HG03175 (cell line): ENCODE measurements at regions not wholly inside any gene's neighbourhood (a gene's known extent, or its start where the extent isn't known, plus 50 kb on each side); places are given as distances from the start of the nearest gene placed in this dataset.

Source experiments
- ATAC-seq: cut with Tn5 transposase; IDR thresholded peaks from one replicate; pipeline ENCODE4 v1.9.1; 2021; ENCODE audit warnings: mild to moderate bottlenecking, moderate library complexity; ENCODE audit not compliant: unreplicated experiment

GRCh38 chr12:118467641-118468305 is 91.4 kb downstream of the SUDS3 start:
- ATAC-seq = no peak

DNA sequence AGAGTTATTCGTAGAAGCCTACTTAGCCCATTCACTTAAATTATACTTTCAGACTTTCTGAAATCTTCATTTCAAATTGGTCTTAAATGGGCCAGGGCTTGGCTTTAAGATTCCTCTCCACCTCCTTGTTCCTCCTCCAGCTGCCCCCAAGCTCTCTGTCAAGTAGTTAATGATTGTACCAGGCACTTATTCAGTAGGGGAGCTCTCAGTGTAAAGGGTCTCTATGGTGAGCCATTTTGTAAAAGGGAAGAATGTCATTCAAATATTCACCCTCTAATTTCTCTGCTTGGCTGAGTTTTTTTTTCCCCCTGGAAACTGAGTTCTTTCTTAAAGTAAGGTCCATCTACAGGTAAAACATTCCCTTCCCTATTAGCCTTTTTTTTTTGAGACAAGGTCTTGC is 96.6 kb downstream of the SUDS3 start:
- no peak for ATAC-seq

- ATAC-seq = no peak
Observed at GRCh38 chr12:118480235-118480634, 103.9 kb downstream of the SUDS3 start.

DNA sequence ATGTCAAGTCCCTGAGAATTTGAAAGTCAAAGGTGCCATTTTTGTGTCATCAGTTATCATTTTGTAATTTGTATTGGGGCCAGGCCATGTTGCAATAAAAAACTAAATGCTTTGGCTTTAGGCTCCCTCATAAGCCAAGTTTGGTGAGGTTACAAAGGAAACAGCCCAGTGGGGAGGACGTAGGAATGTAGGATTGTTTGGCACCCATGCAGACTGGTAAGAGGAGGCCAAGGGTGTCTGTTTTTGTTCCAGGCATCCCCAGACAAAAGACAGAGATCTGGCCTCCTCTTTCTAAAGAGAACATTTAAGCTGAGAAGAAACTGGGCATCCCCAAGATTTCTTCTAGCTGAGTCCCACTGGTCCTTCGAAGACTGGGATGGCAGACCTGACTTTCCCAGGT is 111.7 kb downstream of the SUDS3 start:
- ATAC-seq = no peak

- ATAC-seq = no peak
Observed at GRCh38 chr12:118493962-118494361, 117.6 kb downstream of the SUDS3 start.

- ATAC-seq = no peak
Observed at GRCh38 chr12:118494776-118495175, 118.4 kb downstream of the SUDS3 start.

GRCh38 chr12:118495296-118495695 is 118.9 kb downstream of the SUDS3 start:
- no peak for ATAC-seq

- no peak for ATAC-seq
Observed at GRCh38 chr12:118498171-118498570, 121.8 kb downstream of the SUDS3 start.

- no peak for ATAC-seq
Observed at GRCh38 chr12:118500299-118500698, 123.9 kb downstream of the SUDS3 start.

DNA sequence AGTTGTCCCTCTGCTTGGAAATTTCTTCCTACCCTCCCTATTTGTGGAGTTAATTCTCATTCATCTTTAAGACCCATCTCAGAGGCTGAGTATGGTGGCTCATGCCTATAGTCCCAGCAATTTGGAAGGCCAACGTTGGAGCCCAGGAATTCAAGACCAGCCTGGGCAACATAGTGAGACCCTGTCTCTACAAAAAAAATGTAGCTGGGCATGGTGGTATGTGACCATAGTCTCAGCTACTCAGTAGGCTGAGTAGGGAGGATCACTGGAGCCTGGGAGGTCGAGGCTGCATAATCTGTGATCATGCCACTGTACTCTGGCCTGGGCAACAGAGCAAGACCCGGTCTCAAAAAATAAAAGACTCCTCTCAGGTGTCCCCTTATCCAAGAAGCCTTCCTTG is 125.1 kb downstream of the SUDS3 start:
- ATAC-seq = no peak

DNA sequence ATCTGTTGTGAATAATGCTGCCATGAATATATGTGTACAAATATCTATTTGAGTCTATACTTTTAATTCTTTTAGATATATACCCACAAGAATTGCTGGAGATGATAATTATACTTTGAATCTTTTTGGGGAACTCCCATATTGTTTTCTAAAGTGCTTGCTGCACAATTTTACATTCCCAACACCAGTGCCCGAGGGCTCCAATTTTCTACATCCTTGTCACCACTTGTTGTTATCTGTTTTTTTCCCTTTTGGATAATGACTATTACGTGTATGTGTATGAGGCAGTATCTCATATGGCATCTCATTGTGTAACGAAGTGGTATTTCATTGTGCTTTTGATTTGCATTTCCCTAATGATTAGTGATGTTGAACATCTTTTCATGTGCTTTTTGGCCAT is 127.1 kb downstream of the SUDS3 start:
- no peak for ATAC-seq

GRCh38 chr12:118512669-118513068 is 136.3 kb downstream of the SUDS3 start:
- no peak for ATAC-seq

DNA sequence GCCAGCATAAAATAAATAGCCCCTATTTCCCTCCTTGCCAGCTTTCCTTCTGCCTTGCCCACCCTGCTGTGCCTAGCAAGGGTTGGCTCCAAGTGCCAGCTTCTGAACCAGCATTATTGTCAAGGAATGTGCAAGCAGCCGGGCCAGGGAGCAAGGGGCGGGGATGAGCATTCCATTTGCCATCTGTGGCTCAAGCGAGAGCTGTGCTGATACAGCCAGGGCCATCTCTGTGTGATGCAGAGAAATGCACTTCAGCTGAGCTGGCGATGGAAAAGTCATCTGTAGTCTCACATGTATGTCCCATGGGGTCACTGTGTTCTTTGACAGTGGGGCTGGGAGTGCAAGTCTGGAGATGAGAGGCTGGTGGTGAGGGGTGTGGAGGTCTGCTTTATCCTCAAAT is 137.3 kb downstream of the SUDS3 start:
- no peak for ATAC-seq

- no peak for ATAC-seq
Observed at GRCh38 chr12:118514297-118514696, 137.9 kb downstream of the SUDS3 start.

DNA sequence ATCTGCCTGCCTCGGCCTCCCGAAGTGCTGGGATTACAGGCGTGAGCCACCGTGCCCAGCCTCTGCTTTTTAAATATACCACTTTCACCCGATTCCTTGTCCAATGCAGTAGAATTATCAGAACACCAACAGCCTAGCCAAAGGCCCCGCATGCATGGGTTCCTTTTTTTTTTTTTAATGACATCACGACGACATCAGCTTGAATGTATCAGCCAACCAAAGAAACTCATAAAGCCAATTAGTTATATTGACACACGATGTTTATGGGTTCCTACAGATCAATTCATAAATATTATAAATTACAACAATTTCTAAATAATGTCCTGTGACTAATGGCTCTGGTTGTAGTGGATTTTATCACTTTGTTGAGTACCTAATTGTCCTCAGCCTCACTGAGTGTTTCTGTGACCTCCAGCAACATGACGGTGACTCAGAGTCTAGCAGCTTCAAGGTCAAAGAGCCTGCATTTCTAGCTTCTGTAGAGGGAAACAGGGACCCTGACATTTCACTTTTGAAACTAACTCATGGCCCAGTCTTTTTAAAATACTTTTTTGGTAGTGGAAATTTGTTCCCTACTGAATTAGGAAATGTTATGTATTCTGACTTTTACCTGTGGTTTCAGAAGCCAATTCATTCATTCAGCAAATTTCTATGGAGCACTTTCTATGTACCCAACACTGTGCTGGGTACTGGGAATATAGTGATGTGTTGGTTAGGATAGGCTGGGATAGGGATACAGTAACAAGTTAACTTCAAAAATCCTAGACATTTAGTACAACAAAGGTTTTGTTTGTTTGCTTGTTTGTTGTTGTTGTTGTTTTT is 144.1 kb downstream of the SUDS3 start:
- ATAC-seq = no peak

- no peak for ATAC-seq
Observed at GRCh38 chr12:118521036-118521370, 144.6 kb downstream of the SUDS3 start.

DNA sequence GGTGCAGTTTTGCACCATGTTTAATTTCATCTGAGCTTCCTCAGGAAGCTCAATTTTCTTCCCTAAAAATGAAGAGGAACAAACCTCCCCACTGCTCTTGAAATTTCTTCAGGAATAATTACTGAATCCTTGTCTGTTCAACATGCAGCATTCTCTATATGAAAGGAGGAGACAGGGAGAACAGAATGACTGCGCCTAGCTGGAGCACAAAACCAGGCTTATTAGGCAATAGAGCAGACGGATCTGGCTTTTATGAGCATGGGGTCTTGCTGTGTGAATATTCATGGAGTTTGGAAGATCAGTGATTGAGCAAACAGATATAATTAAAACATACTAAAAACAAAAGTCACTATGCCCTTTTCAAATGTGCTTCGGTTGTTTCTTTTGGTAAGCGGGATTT is 148.1 kb downstream of the SUDS3 start:
- ATAC-seq = no peak

DNA sequence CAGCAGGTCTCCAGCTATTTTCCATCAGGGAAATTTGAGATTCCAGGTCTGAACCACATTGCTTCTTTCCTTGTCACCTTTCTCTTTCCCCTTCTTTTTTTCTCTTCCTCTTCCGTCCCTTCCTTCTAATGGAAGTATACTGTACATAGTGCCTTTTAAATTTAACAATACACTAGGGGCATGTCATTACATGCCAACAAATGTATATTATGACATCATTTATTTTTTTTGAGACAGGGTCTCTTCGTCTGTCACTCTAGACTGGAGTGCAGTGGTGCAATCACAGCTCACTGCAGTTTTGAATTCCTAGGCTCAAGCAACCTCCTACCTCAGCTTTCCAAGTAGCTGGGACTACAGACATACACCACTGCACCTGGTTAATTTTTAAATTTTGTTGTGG is 148.9 kb downstream of the SUDS3 start:
- no peak for ATAC-seq

GRCh38 chr12:118526255-118527095 is 150.1 kb downstream of the SUDS3 start:
- ATAC-seq = no peak

DNA sequence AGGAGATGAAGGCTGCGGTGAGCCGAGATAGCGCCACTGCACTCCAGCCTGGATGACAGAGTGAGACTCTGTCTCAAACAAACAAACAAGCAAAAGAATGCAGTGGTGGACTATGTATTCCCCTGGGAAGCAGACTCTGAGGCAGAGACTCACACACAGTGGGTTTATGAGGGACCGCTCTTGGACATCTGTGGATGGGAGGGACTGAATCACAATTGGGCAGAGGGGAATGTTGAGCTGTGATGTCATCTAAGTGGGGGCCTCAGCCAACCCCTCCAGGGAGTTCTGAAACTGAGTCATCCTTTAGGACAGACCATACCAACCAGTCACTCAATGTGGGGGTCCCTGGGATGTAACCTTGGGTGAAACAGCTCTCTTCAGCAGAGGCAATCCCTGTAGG is 151.0 kb downstream of the SUDS3 start:
- no peak for ATAC-seq

- ATAC-seq = no peak
Observed at GRCh38 chr12:118528625-118529024, 152.3 kb downstream of the SUDS3 start.

DNA sequence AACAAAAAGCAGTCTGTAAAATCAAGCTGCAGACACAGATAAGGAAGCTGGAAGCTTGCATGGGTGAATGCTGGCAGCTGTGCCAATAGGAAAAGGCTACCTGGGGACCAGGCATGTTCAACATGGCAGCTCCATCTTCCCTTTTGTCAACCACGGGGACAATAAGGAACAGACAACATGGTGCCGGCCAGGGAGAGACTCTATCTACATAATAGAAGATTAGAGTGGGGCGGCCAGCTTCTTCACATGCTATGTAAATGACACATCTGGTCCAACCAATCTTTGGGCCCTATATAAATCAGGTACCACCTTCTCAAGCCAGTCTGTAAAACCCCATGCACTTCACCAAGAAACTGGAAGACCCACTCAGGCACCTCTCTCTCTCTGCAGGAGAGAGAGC is 157.6 kb downstream of the SUDS3 start:
- ATAC-seq = no peak
